HG03565 (cell line): ENCODE measurements at regions not wholly inside any gene's neighbourhood (a gene's known extent, or its start where the extent isn't known, plus 50 kb on each side); places are given as distances from the start of the nearest gene placed in this dataset.

ENCODE experiments used
- ATAC-seq: cut with Tn5 transposase; IDR thresholded peaks from one replicate; pipeline ENCODE4 v1.9.1; 2021; ENCODE audit warnings: mild to moderate bottlenecking, moderate library complexity; ENCODE audit not compliant: unreplicated experiment

GRCh38 chr18:28412521-28412920 is 235.6 kb upstream of the CDH2 start:
- no peak for ATAC-seq

DNA sequence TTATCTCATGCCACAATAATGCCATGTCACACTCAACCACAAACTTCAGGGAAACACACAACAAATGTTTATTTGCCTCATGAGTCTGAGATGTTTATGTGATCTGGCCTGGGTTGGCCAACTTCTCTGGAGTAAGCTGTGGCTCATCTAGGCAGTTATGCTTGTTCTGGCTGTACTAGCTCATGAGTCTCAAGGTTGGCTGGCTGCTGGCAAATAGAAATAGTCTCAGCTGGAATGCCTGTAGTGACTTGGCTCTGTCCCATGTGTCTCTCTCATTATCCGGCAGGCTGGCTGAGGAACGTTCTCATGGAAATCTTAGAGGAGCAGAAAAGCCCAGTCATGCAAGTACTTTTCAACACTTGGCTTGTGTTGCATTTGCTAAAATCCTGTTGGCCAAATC is 234.9 kb upstream of the CDH2 start:
- ATAC-seq = no peak

DNA sequence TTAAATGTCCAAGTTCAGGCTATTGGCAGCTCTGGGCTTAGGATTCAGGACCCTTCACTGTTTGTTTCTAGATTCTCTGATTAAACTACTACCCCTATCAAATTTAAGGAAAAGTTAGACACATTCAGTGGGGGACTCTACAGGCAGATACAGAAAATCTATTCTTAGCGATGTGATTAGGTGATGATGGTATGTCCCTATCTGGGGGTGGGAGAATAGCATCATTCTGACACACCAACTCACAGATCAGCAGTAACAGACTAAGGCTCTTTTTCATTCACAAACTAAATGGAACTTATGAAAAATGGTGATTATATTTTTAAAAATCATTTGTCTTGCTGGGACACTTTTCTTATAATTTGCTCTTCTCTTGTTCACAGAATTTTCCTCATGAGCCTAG is 232.9 kb upstream of the CDH2 start:
- ATAC-seq = no peak

DNA sequence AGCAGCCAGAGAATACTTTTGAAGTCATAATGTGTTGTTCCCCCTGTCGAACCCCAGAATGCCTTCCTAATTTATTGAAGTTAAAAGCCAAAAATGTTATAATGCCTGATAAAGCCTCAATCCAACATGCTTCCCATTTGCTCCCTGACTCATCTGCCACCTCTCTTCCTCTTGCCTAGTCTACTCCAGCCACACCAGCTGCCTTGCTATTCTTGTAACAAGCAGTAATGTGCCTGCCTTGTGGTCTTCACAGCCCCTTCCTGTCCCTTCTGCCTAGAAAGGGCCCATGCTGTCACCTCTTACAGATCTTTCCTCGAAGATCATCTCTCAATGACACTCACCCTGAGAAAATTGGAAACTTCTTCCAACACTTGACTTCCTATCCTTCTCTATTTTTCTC is 231.6 kb upstream of the CDH2 start:
- ATAC-seq = no peak

GRCh38 chr18:28407681-28408080 is 230.8 kb upstream of the CDH2 start:
- no peak for ATAC-seq

DNA sequence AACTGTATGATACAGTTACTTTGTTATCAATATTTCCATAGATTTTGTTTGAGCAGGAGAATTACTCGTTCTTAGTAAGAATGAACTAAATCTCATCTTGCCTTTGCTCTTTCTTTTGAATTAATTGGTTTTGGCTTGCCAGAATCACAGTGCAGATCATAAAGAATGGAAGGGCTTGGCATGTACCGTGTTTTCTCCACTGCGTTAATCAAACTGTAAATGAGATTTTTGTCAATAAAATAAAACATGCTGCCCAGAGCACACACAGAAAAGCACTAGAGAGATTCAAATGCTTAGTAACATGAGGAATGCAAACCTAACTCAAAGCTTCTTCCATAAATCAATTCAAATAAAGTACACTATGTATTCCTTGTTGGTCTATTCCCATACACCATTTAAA is 229.6 kb upstream of the CDH2 start:
- no peak for ATAC-seq

- no peak for ATAC-seq
Observed at GRCh38 chr18:28404694-28405093, 227.8 kb upstream of the CDH2 start.

GRCh38 chr18:28399781-28400362 is 222.9 kb upstream of the CDH2 start:
- ATAC-seq = no peak

DNA sequence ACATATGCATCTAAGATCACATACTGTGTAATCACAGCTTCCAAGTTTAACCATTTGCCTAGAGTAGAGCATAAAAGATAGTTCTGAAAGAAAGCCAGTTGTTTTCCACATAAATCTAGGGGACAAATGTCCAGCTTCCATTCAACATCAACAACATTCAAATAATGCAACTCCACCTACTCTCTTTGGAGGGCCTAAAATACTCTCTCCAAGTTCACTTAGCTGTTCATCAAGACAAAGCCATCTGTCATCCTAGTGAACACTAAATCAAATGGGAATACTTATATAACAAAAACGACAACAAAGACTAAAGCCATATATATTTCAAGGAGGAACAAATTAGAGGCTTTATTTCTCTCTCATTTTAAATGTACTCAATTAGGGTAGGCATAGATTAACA is 221.5 kb upstream of the CDH2 start:
- no peak for ATAC-seq

- ATAC-seq = no peak
Observed at GRCh38 chr18:28390022-28390421, 213.1 kb upstream of the CDH2 start.

- peak; percentile 40 for ATAC-seq
Observed at GRCh38 chr18:28382215-28382879, 205.4 kb upstream of the CDH2 start.

DNA sequence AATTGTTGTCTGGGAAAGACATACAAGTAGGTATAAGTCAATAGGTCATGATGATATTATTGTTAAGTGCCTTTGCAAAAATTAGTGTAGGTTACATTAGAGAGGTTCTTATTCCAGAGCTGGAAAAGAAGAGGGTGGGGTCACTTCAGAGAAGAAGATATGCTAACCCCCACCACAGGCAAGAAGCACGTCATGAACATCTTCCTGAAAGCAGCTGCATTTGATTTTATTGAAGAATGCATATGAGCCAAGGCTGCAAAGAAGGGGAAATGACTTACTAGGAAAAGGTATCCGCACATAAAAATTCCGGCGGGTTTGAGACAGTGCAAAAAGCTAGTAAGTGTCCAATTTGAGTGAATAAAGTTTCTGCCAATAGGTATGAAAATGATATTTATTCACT is 195.3 kb upstream of the CDH2 start:
- no peak for ATAC-seq

GRCh38 chr18:28366676-28367075 is 189.7 kb upstream of the CDH2 start:
- no peak for ATAC-seq

DNA sequence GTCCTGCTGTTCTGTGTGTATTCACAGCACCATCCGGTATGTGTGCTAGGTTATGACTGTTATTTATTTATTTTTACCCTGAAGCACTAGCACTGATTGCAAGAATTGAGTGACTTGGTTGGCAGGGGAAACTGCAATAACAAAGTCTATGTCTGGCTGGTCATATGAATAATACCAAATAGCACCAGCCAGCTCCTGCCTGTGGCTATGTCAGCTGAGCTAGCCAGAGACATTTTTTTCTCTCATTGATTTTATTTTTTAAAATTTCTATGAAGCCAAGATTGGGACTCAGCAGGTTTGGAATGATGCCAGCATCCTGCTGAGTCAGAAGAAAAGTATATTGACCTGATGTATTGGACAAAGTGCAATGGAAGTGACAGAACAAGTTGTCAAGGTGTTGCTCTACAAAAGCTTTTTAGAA is 188.5 kb upstream of the CDH2 start:
- ATAC-seq = no peak

DNA sequence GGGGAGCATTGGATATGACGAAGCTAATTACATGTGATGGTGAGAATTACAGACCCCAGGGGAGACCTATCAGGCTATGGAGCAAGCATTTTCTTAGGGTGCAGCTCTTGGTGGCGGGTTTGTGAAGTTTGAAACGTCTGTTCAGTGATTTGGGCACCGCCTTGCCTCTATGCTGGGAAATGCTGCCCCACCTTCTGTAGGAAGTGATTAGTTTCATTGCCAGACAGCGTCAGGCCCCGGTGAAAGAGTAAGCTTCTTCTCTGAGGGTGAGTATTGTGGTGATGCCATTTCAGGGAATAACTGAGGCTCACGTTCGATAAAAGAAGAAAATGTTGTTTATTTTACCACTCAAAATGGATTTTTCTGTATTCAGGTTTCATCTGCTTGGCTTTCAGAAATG is 186.2 kb upstream of the CDH2 start:
- ATAC-seq = no peak

DNA sequence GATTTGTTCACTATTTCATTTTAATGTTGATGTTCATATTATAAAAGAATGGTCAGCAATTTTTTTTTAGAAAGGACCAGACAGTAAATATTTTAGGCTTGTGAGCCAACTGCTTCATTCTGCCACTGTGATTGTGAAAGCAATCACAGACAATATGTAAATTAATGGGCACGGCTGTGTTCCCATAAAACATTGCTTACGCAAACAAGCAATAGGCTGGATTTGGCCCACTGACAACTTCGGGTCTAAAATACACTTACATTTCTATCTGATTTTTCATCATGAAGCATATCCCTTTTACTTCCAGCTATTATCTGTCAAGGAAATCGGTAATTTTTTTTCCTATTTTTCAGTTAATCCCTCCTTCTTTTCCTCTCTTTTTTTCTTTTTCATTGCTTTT is 182.2 kb upstream of the CDH2 start:
- ATAC-seq = no peak

GRCh38 chr18:28357766-28358401 is 181.0 kb upstream of the CDH2 start:
- ATAC-seq = no peak

GRCh38 chr18:28350821-28351220 is 173.9 kb upstream of the CDH2 start:
- no peak for ATAC-seq

GRCh38 chr18:28342231-28342630 is 165.3 kb upstream of the CDH2 start:
- ATAC-seq = no peak

- ATAC-seq = no peak
Observed at GRCh38 chr18:28338316-28338715, 161.4 kb upstream of the CDH2 start.

DNA sequence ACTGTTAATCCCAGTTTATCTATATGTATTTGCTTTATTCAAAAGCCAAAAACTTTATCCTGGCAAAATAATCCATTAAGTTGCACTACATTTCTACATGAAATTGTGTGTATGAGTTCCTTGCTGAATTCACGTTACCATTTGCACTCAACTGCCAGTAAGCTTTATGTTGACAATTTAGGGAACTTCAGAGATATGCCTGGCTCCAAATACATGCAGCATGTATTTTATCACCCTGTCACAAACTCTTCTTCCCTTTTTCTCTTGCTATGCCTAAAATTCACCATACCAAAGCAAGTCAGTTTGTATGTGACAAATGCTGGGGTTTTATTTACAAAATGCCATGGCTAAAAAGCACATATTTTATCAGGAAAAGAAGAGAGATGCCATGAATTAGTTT is 157.6 kb upstream of the CDH2 start:
- no peak for ATAC-seq

GRCh38 chr18:28332071-28332470 is 155.1 kb upstream of the CDH2 start:
- no peak for ATAC-seq

- no peak for ATAC-seq
Observed at GRCh38 chr18:28331551-28331950, 154.6 kb upstream of the CDH2 start.
